HEK293T (cell line): ENCODE measurements at regions not wholly inside any gene's neighbourhood (a gene's known extent, or its start where the extent isn't known, plus 50 kb on each side); places are given as distances from the start of the nearest gene placed in this dataset.

Source experiments
- BHLHE40 ChIP-seq: fragments of 450-650 bp; IDR thresholded peaks from 2 replicates; pipeline ENCODE4 v1.6.1; 2016; ENCODE audit warnings: mild to moderate bottlenecking, moderate library complexity, borderline replicate concordance
- CTBP1 ChIP-seq: fragments of 450-650 bp; IDR thresholded peaks from 2 replicates; pipeline ENCODE4 v1.6.1; 2016; ENCODE audit warnings: borderline replicate concordance
- ELF4 ChIP-seq: fragments of 450-650 bp; IDR thresholded peaks from 2 replicates; pipeline ENCODE4 v1.6.1; 2017; ENCODE audit warnings: antibody characterized with exemption
- FOXK2 ChIP-seq: fragments of 450-650 bp; IDR thresholded peaks from 2 replicates; pipeline ENCODE4 v1.6.1; 2016; ENCODE audit warnings: mild to moderate bottlenecking
- PKNOX1 ChIP-seq: fragments of 450-650 bp; IDR thresholded peaks from 2 replicates; pipeline ENCODE4 v1.6.1; 2016
- SP1 ChIP-seq: fragments of 450-650 bp; IDR thresholded peaks from 2 replicates; pipeline ENCODE4 v1.6.1; 2017
- SUZ12 ChIP-seq: fragments of 450-650 bp; IDR thresholded peaks from 2 replicates; pipeline ENCODE4 v1.6.1; 2016; ENCODE audit warnings: mild to moderate bottlenecking
- TARDBP ChIP-seq: fragments of 450-650 bp; IDR thresholded peaks from 2 replicates; pipeline ENCODE4 v1.6.1; 2016

- TF ChIP-seq ELF4 (no peak), SP1 (no peak), FOXK2 (no peak), SUZ12 (no peak), BHLHE40 (no peak), CTBP1 (no peak), PKNOX1 (no peak), TARDBP (no peak)
These were observed 126.9 kb upstream of the UST start for GRCh38 chr6:148619891-148620290.
